Mesenchymal stem cell (in vitro differentiated cells and primary cell): ENCODE measurements at regions not wholly inside any gene's neighbourhood (a gene's known extent, or its start where the extent isn't known, plus 50 kb on each side); places are given as distances from the start of the nearest gene placed in this dataset.
"Not testable (repeated sequence)": the region's sequence is repeated elsewhere in the genome, so short reads cannot be mapped to it uniquely, and the experiment has no call there.

ENCODE experiments used
- DNase-seq: peaks from one replicate; pipeline ENCODE4 v3.0.0-alpha.2; 2013
- H2AFZ ChIP-seq: one replicate; pipeline ENCODE4 v1.6.1; 2013; ENCODE audit warnings: low read depth, mild to moderate bottlenecking, control low read depth, inconsistent platforms, low read length, moderate library complexity
- H2AK5ac ChIP-seq: 2 replicates; pipeline ENCODE4 v1.6.1; 2013; ENCODE audit warnings: low read length, moderate library complexity, mild to moderate bottlenecking, inconsistent platforms; ENCODE audit not compliant: severe bottlenecking
- H2BK120ac ChIP-seq: one replicate; pipeline ENCODE4 v1.6.1; 2013; ENCODE audit warnings: low read depth, mild to moderate bottlenecking, inconsistent platforms, low read length, moderate library complexity
- H2BK12ac ChIP-seq, 2 experiments: one replicate each; pipeline ENCODE4 v1.6.1; 2013; ENCODE audit warnings: inconsistent platforms in 2 of 2, low read length in 2 of 2, mild to moderate bottlenecking in 2 of 2, moderate library complexity in 2 of 2, control low read depth in 1 of 2
- H2BK15ac ChIP-seq: one replicate; pipeline ENCODE4 v1.6.1; 2013; ENCODE audit warnings: mild to moderate bottlenecking, low read depth, inconsistent platforms; ENCODE audit not compliant: poor library complexity, severe bottlenecking
- H2BK5ac ChIP-seq: 2 replicates; pipeline ENCODE4 v1.6.1; 2013; ENCODE audit warnings: low read depth, mild to moderate bottlenecking, low read length, control low read depth, inconsistent platforms; ENCODE audit not compliant: poor library complexity, severe bottlenecking
- H3K14ac ChIP-seq, 2 experiments: one replicate each; pipeline ENCODE4 v1.6.1; 2013; ENCODE audit warnings: inconsistent platforms in 2 of 2, low read length in 2 of 2, control low read depth in 1 of 2, mild to moderate bottlenecking in 1 of 2, moderate library complexity in 1 of 2
- H3K18ac ChIP-seq, 2 experiments: one replicate each; pipeline ENCODE4 v1.6.1; 2013; ENCODE audit warnings: inconsistent platforms in 2 of 2, low read length in 2 of 2, control low read depth in 1 of 2, low read depth in 1 of 2, mild to moderate bottlenecking in 1 of 2
- H3K23ac ChIP-seq, 2 experiments: one replicate each; pipeline ENCODE4 v1.6.1; 2013; ENCODE audit warnings: inconsistent platforms in 2 of 2, low read length in 2 of 2, mild to moderate bottlenecking in 2 of 2, moderate library complexity in 2 of 2, control low read depth in 1 of 2
- H3K27ac ChIP-seq: 2 replicates; pipeline ENCODE4 v1.5.1; 2013; ENCODE audit warnings: mild to moderate bottlenecking, moderate library complexity, low read length, control low read depth, inconsistent platforms; ENCODE audit not compliant: poor library complexity, severe bottlenecking
- H3K27me3 ChIP-seq, 2 experiments: 2 replicates each; pipeline versions ENCODE4 v1.6.1 to v1.7.0; 2013; ENCODE audit warnings: low read length in 2 of 2, mild to moderate bottlenecking in 2 of 2, moderate library complexity in 2 of 2, control low read depth in 1 of 2, inconsistent platforms in 1 of 2; ENCODE audit not compliant: control insufficient read depth in 1 of 2, insufficient read depth in 1 of 2
- H3K36me3 ChIP-seq, 2 experiments: 2 replicates each; pipeline versions ENCODE4 v1.6.1 to v1.7.0; 2013; ENCODE audit warnings: low read length in 2 of 2, control low read depth in 1 of 2, inconsistent platforms in 1 of 2, low read depth in 1 of 2, mild to moderate bottlenecking in 1 of 2; ENCODE audit not compliant: insufficient read depth in 2 of 2, control insufficient read depth in 1 of 2
- H3K4ac ChIP-seq, 2 experiments: one replicate each; pipeline ENCODE4 v1.6.1; 2013; ENCODE audit warnings: inconsistent platforms in 2 of 2, low read length in 2 of 2, mild to moderate bottlenecking in 2 of 2, moderate library complexity in 2 of 2, control low read depth in 1 of 2, low read depth in 1 of 2
- H3K4me1 ChIP-seq: 2 replicates; pipeline ENCODE4 v1.6.1; 2013; ENCODE audit warnings: low read depth, low read length, control low read depth; ENCODE audit not compliant: control insufficient read depth, insufficient read depth
- H3K4me2 ChIP-seq: 2 replicates; pipeline ENCODE4 v1.6.1; 2013; ENCODE audit warnings: low read length, mild to moderate bottlenecking, inconsistent platforms; ENCODE audit not compliant: poor library complexity, severe bottlenecking
- H3K4me3 ChIP-seq, 2 experiments: 2 replicates each; pipeline versions ENCODE4 v1.5.1 to v1.7.0; 2013; ENCODE audit warnings: low read length in 2 of 2, mild to moderate bottlenecking in 2 of 2, control low read depth in 1 of 2, low read depth in 1 of 2; ENCODE audit not compliant: insufficient read depth in 1 of 2
- H3K79me1 ChIP-seq: replicated peaks from 2 replicates; pipeline ENCODE4 v1.6.1; 2013; ENCODE audit warnings: mild to moderate bottlenecking, control low read depth, low read length, inconsistent platforms; ENCODE audit not compliant: poor library complexity, severe bottlenecking
- H3K9ac ChIP-seq: 2 replicates; pipeline ENCODE4 v1.7.0; 2013; ENCODE audit warnings: mild to moderate bottlenecking, low read length, moderate library complexity
- H3K9me3 ChIP-seq: 2 replicates; pipeline ENCODE4 v1.7.0; 2013; ENCODE audit warnings: mild to moderate bottlenecking, low read length; ENCODE audit not compliant: control insufficient read depth
- H4K8ac ChIP-seq: one replicate; pipeline ENCODE4 v1.6.1; 2013; ENCODE audit warnings: inconsistent platforms, mild to moderate bottlenecking, low read length, moderate library complexity
- H4K91ac ChIP-seq: one replicate; pipeline ENCODE4 v1.6.1; 2013; ENCODE audit warnings: mild to moderate bottlenecking, low read length, inconsistent platforms
- WGBS: methylation state at CpG from one replicate; pipeline ENCODE4 v1.1.7; 2013; ENCODE audit warnings: mixed read lengths; 5-methylcytosine and 5-hydroxymethylcytosine counted together

DNA sequence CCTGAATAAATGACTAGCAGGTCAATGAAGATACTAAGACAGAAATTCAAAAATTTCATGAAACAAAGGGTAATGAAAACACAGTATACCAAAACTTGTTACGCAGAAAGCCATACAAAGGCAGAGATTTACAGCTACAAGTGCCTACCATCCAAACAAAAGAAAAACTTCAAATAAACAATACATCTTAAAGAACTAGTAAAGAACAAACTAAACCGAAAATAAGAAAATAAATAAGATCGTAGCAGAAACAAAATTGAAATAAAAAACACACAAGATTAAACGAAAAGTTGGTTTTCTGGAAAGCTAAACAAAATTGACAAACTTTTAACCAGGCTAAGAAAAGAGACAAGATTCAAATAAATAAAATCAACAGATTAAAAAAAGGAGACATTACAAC, 51.5 kb downstream of the VPREB1 start:
- H2AK5ac ChIP-seq, H3K9ac ChIP-seq, H2AFZ ChIP-seq, H2BK12ac ChIP-seq, H4K8ac ChIP-seq, H3K4me2 ChIP-seq, H2BK15ac ChIP-seq, H2BK5ac ChIP-seq, H3K27ac ChIP-seq, H4K91ac ChIP-seq, H3K4me3 ChIP-seq, H3K4ac ChIP-seq, H2BK120ac ChIP-seq, H3K14ac ChIP-seq, H3K4me1 ChIP-seq, H3K23ac ChIP-seq, H3K27me3 ChIP-seq, DNase-seq, H3K9me3 ChIP-seq, H3K18ac ChIP-seq, H3K79me1 ChIP-seq: not testable (repeated sequence)
- WGBS: 100% methylated on average over 1 of the region's 4 CpGs
- peaks cover 0 to 28% of the 10 kb centered on the region in 2 experiments for H3K36me3 ChIP-seq

DNA sequence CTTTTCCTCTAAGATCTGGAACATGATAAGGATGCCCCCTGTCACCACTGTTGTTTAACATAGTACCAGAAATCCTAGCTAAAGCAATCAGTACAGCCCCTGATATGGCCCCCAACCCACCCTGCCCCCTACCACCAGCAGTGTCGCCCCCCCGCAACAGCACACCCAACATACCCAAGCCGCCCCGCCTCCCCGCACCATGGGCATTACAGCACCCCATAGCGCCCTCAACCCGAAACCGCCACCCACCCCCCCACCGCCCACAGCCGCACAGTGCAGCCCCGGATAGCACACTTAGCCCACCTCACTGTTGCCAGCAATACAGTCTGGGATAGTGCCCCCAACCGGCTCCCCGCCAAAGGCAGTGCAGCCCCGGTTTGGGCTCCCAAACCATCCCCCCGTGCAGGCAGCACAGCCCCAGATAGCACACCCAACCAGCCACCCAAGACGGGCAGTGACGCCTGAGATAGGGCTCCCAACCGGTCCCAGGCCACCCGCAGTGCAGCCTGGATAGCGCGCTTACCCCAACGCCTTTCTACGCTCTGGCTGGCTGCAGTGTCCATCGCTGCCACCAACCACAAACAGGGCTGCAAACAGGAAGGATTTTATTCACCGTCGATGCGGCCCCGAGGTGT, 52.7 kb downstream of the VPREB1 start:
- H2BK120ac ChIP-seq, H3K18ac ChIP-seq, H3K79me1 ChIP-seq, H3K14ac ChIP-seq, H3K27me3 ChIP-seq, H3K9me3 ChIP-seq, H3K23ac ChIP-seq, H2BK5ac ChIP-seq, H2BK15ac ChIP-seq, H2AK5ac ChIP-seq, H4K8ac ChIP-seq, H2BK12ac ChIP-seq, H3K4ac ChIP-seq, H3K4me1 ChIP-seq, H4K91ac ChIP-seq: not testable (repeated sequence)
- DNase-seq: peak; percentile 52
- Histone ChIP-seq H3K4me2 (peak overlapping the region; percentile 58), H3K9ac (peak overlapping the region; percentile 70), H3K27ac (peak overlapping the region; percentile 40), H3K4me3 (peak overlapping the region; percentile 80 to 81), H2AFZ (peak overlapping the region; percentile 61), H3K36me3 (peaks cover 0 to 21% of the 10 kb centered on the region in 2 experiments)
- WGBS: 0% methylated on average over 8 of the region's 28 CpGs

DNA sequence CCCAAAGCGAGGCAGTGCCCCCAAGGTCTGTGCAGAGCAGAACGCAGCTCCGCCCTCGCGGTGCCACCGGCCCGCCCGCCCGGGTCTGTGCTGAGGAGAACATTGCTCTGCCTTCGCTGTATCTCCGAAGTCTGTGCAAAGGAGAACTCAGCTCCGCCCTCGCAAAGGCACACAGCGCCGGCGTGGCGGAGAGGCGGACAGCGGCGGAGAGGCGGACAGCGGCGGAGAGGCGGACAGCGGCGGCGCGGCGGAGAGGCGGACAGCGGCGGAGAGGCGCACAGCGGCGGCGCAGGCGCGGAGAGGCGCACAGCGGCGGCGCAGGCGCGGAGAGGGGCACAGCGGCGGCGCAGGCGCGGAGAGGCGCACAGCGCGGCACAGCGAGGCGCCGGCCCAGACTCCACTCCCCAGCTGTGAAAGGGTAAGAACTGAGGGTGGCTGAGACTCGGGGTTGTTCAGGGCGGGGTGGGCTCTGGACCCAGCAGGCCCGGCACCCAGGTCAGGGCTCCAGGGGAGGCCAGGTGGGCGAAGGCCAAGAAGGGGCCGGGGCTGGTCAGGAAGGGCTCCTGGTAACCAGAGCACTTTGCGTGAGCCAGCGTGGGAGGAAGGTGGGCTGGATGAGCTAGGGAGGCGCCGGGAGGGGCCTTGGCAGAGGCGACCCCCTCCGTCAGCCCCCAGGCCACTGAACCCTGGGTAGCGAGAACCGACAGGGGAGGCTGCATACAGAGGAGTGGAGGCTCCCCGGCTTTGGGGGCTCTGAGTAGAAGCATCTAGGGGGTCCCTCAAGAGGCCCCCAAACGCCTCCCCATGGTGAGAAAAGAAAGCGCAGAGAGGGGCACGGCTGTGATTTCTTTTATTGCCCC, 53.4 kb downstream of the VPREB1 start:
- H3K14ac ChIP-seq, H3K79me1 ChIP-seq, H3K4ac ChIP-seq, H2BK15ac ChIP-seq, H3K27me3 ChIP-seq, H3K23ac ChIP-seq, H3K4me1 ChIP-seq, H2BK12ac ChIP-seq, H4K91ac ChIP-seq, H2BK120ac ChIP-seq, H2AK5ac ChIP-seq, H4K8ac ChIP-seq, H3K27ac ChIP-seq, H3K9me3 ChIP-seq: not testable (repeated sequence)
- peak; percentile 69 for DNase-seq
- Histone ChIP-seq H2AFZ (peak overlapping the region; percentile 61), H2BK5ac (peak overlapping the region; percentile 66), H3K9ac (peak overlapping the region; percentile 88), H3K4me2 (peak overlapping the region; percentile 68), H3K4me3 (peak overlapping the region; percentile 81), H3K18ac (peak overlapping the region; percentile 43 to 66), H3K36me3 (peaks cover 0 to 14% of the 10 kb centered on the region in 2 experiments)
- WGBS: under 1% methylated on average over 23 of the region's 72 CpGs

DNA sequence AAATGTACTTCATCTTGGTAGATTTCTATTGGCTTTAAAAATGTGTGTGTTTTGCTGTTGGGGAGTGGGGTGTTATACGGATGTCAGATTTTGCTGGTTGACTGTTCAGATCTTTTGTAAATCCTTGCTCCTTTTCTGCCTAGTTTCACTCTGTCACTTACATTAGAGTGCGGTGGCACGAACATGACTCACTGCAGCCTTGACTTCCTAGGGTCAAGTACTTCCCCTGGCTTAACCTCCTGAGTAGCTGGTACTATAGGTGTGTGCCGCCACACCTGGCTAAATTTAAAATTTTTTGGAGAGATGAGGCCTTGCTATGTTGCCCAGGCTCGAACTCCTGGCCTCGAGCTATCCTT, 54.0 kb downstream of the VPREB1 start:
- H3K79me1 ChIP-seq, H2AFZ ChIP-seq, H2BK120ac ChIP-seq, H2BK15ac ChIP-seq, H2BK5ac ChIP-seq, DNase-seq, H4K8ac ChIP-seq, H3K23ac ChIP-seq, H3K9me3 ChIP-seq, H2BK12ac ChIP-seq, H3K4ac ChIP-seq, H3K36me3 ChIP-seq, H2AK5ac ChIP-seq, H3K27me3 ChIP-seq, H3K18ac ChIP-seq, H3K14ac ChIP-seq, H4K91ac ChIP-seq, H3K4me1 ChIP-seq, H3K27ac ChIP-seq: not testable (repeated sequence)
- no CpG with 5 or more reads among the region's 6 CpGs for WGBS
- Histone ChIP-seq H3K4me3 (peak overlapping the region in 1 of 2 experiments; percentile 81), H3K4me2 (peak overlapping the region; percentile 68), H3K9ac (peak overlapping the region; percentile 88)
